GM10266 (cell line): ENCODE measurements at regions not wholly inside any gene's neighbourhood (a gene's known extent, or its start where the extent isn't known, plus 50 kb on each side); places are given as distances from the start of the nearest gene placed in this dataset.

Source experiments
- DNase-seq: peaks from one replicate; pipeline ENCODE4 v3.0.0; 2012; ENCODE audit errors: extremely low spot score
- CTCF ChIP-seq: IDR thresholded peaks from 2 replicates; pipeline ENCODE4 v1.5.1; 2012; ENCODE audit warnings: mild to moderate bottlenecking, low read depth; ENCODE audit not compliant: control insufficient read depth, insufficient read depth; ENCODE audit errors: missing control alignments

DNA sequence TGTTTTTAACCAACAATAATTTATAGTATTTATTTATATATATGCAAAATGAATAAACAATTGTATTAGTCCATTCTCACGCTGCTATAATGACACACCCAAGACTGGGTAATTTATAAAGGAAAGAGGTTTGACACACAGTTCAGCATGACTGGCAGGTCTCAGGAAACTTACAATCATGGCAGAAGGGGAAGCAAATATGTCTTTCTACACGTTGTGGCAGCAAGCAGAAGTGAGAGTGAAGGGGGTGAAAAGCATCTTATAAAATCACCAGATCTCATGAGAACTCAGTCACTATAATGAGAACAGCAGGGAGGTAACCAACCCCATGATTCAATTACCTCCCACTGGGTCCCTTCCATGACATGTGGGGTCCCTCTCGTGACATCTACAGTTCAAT is 162.8 kb upstream of the SLITRK3 start:
- no peak for DNase-seq
- no peak for TF ChIP-seq CTCF

DNA sequence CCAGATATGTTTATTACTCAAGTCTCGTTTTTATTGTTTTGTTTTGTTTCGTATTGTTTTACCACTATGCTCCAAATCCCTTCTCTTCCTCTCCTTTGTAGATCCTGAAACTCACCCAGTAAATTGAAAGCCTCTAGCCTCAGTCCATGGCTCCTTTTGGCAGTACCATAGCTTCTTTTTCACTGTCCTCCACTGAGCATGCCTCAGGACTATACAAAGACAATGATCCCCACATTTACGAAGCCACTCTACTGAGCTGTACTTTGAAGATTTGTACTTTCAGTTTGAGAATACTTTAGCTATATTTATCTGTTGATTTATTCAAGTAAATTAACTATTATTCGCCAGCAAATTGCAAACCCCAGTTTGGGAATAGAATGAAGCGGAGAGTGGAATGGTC is 159.1 kb upstream of the SLITRK3 start:
- no peak for TF ChIP-seq CTCF
- DNase-seq, result no peak

GRCh38 chr3:165347526-165347925 is 151.3 kb upstream of the SLITRK3 start:
- TF ChIP-seq CTCF, result no peak
- no peak for DNase-seq

DNA sequence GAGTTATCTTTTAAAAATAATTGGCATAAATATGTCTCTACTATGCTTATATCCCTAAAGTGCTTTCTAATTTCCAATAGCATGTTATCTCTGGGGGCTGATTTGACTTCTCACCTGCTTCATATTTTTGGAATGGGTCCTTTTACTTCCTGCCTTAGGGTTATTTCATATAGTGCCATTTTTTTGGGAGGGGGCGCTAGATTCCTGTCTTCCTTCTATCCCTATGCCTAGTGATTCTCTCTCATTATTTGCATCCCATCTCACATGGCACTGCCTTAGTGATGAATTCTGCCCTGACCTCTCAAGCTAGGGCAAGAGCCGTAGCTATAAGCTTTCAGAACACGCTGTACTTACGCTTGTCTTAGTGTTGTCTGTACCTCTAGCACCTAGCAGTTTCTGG is 150.3 kb upstream of the SLITRK3 start:
- no peak for DNase-seq
- TF ChIP-seq CTCF, result no peak

DNA sequence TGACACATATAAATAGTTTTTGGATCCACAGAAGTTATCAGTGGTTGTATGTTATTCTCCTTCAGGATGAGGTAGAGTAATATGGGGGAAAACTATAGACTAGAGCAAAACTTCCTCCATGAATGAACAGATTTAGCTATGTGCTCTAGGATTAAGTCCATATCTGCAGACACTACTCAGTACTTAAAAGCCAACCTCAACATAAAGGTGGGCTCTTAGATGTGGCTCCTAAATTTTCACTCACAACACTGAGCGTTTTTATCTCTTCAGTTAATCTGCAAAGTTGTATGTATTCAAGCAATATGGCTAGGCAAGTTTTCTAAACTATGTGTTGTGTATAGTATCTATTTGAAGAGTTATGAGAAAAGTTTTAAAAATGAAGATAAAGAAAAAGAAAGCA is 147.0 kb upstream of the SLITRK3 start:
- TF ChIP-seq CTCF, result no peak
- no peak for DNase-seq

GRCh38 chr3:165339753-165340152 is 143.6 kb upstream of the SLITRK3 start:
- no peak for TF ChIP-seq CTCF
- no peak for DNase-seq

GRCh38 chr3:165336786-165337185 is 140.6 kb upstream of the SLITRK3 start:
- no peak for TF ChIP-seq CTCF
- no peak for DNase-seq
